ENCODE measurements at regions not wholly inside any gene's neighbourhood (a gene's known extent, or its start where the extent isn't known, plus 50 kb on each side); places are given as distances from the start of the nearest gene placed in this dataset.

DNA sequence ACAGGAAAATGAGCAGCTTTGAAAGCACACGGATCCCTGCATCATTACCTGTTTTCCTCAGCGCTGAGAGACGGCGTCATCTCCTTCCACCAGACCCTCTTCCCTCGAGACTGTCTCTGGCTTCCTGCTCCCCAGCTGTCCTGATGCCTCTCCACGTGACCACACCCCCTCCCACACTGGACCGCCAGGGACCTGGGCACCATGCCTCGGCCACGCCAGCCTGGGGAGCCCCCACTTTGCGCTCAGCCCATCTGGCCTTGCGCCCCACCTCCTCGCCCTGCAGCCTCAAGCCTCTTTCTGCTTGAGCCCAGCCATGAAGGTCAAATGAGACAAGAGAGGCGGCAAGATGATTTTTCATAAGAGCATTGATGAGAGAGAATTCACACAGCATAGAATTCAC lies 66.0 kb upstream of the ACKR3 start:
- peaks cover 0 to 4% of the 10 kb centered on the region in 2 donors for H3K4me1 ChIP-seq (ENCODE audit: control insufficient read depth in 2 of 2, insufficient read depth in 2 of 2, low read length in 2 of 2)
- H3K36me3 ChIP-seq (ENCODE audit: control insufficient read depth in 2 of 2, insufficient read depth in 2 of 2, low read length in 1 of 2), result no peaks in the 10 kb centered on the region
- no peak for DNase-seq (ENCODE audit: low read depth in 6 of 9, low spot score in 9 of 9)
- no peaks in the 10 kb centered on the region for H3K9me3 ChIP-seq (ENCODE audit: control insufficient read depth in 2 of 2, insufficient read depth in 1 of 2, low read length in 1 of 2)
- peaks cover 12 to 24% of the 10 kb centered on the region in 2 donors for H3K27me3 ChIP-seq (ENCODE audit: control insufficient read depth in 2 of 2, insufficient read depth in 1 of 2, low read length in 1 of 2)
- H3K4me3 ChIP-seq (ENCODE audit: low read length in 2 of 2), result no peak overlapping the region
- 87% methylated on average over 13 of the region's 13 CpGs for WGBS
- H3K27ac ChIP-seq (ENCODE audit: low read depth in 1 of 2, low read length in 1 of 2), result no peak overlapping the region

DNA sequence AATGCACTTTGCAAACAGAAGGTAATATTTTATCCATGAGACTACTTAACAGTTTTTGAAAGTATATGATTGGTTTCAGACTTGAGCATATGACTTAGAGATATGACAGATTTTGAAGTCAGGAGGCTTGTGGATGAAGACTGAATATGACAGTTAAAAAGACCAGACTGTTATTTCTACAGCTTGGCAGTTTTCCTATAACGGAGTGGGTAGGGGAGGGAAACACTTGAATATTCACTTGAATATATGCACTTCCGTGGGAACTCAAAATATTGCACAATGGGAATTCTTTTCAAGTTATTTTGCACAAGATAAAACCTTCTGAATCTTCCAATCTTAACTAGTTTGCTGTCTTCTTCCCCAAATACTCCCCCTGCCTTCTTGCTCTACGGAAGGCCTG lies 64.6 kb upstream of the ACKR3 start:
- WGBS, result 95% methylated on average over 3 of the region's 3 CpGs
- H3K9me3 ChIP-seq (ENCODE audit: control insufficient read depth in 2 of 2, insufficient read depth in 1 of 2, low read length in 1 of 2), result no peaks in the 10 kb centered on the region
- H3K4me1 ChIP-seq (ENCODE audit: control insufficient read depth in 2 of 2, insufficient read depth in 2 of 2, low read length in 2 of 2), result peaks cover 0 to 4% of the 10 kb centered on the region in 2 donors
- H3K4me3 ChIP-seq (ENCODE audit: low read length in 2 of 2), result no peak overlapping the region
- no peaks in the 10 kb centered on the region for H3K36me3 ChIP-seq (ENCODE audit: control insufficient read depth in 2 of 2, insufficient read depth in 2 of 2, low read length in 1 of 2)
- peaks cover 12 to 24% of the 10 kb centered on the region in 2 donors for H3K27me3 ChIP-seq (ENCODE audit: control insufficient read depth in 2 of 2, insufficient read depth in 1 of 2, low read length in 1 of 2)
- no peak overlapping the region for H3K27ac ChIP-seq (ENCODE audit: low read depth in 1 of 2, low read length in 1 of 2)
- DNase-seq (ENCODE audit: low read depth in 6 of 9, low spot score in 9 of 9), result no peak

- whole genome bisulfite sequencing, result 91% methylated on average over 2 of the region's 2 CpGs
- Histone ChIP-seq H3K4me1 (ENCODE audit: control insufficient read depth in 2 of 2, insufficient read depth in 2 of 2, low read length in 2 of 2) (peaks cover 0 to 4% of the 10 kb centered on the region in 2 donors), H3K27me3 (ENCODE audit: control insufficient read depth in 2 of 2, insufficient read depth in 1 of 2, low read length in 1 of 2) (peaks cover 12 to 24% of the 10 kb centered on the region in 2 donors), H3K4me3 (ENCODE audit: low read length in 2 of 2) (no peak overlapping the region), H3K36me3 (ENCODE audit: control insufficient read depth in 2 of 2, insufficient read depth in 2 of 2, low read length in 1 of 2) (no peaks in the 10 kb centered on the region), H3K9me3 (ENCODE audit: control insufficient read depth in 2 of 2, insufficient read depth in 1 of 2, low read length in 1 of 2) (no peaks in the 10 kb centered on the region), H3K27ac (ENCODE audit: low read depth in 1 of 2, low read length in 1 of 2) (no peak overlapping the region)
- DNase-seq (ENCODE audit: low read depth in 6 of 9, low spot score in 9 of 9), result no peak
Observed at GRCh38 chr2:236505648-236506047, 64.0 kb upstream of the ACKR3 start.

- DNase-seq (ENCODE audit: low read depth in 6 of 9, low spot score in 9 of 9), result peak in 7 of 9 donors; percentile 45 to 80 (median 60)
- no peaks in the 10 kb centered on the region for H3K36me3 ChIP-seq (ENCODE audit: control insufficient read depth in 2 of 2, insufficient read depth in 2 of 2, low read length in 1 of 2)
- peak overlapping the region; percentile 40 to 42 for H3K4me3 ChIP-seq (ENCODE audit: low read length in 2 of 2)
- no peaks in the 10 kb centered on the region for H3K9me3 ChIP-seq (ENCODE audit: control insufficient read depth in 2 of 2, insufficient read depth in 1 of 2, low read length in 1 of 2)
- H3K27me3 ChIP-seq (ENCODE audit: control insufficient read depth in 2 of 2, insufficient read depth in 1 of 2, low read length in 1 of 2), result peaks cover 12 to 24% of the 10 kb centered on the region in 2 donors
- WGBS, result 17% methylated on average over 55 of the region's 56 CpGs
- H3K4me1 ChIP-seq (ENCODE audit: control insufficient read depth in 2 of 2, insufficient read depth in 2 of 2, low read length in 2 of 2), result peaks cover 0 to 4% of the 10 kb centered on the region in 2 donors
- H3K27ac ChIP-seq (ENCODE audit: low read depth in 1 of 2, low read length in 1 of 2), result no peak overlapping the region
Observed at GRCh38 chr2:236507393-236508085, 62.1 kb upstream of the ACKR3 start.

GRCh38 chr2:236508466-236508865 lies 61.2 kb upstream of the ACKR3 start:
- no peak for DNase-seq (ENCODE audit: low read depth in 6 of 9, low spot score in 9 of 9)
- peaks cover 4 to 6% of the 10 kb centered on the region in 2 donors for H3K4me1 ChIP-seq (ENCODE audit: control insufficient read depth in 2 of 2, insufficient read depth in 2 of 2, low read length in 2 of 2)
- H3K4me3 ChIP-seq (ENCODE audit: low read length in 2 of 2), result no peak overlapping the region
- no peak overlapping the region for H3K27ac ChIP-seq (ENCODE audit: low read depth in 1 of 2, low read length in 1 of 2)
- peaks cover 12 to 23% of the 10 kb centered on the region in 2 donors for H3K27me3 ChIP-seq (ENCODE audit: control insufficient read depth in 2 of 2, insufficient read depth in 1 of 2, low read length in 1 of 2)
- H3K9me3 ChIP-seq (ENCODE audit: control insufficient read depth in 2 of 2, insufficient read depth in 1 of 2, low read length in 1 of 2), result no peaks in the 10 kb centered on the region
- WGBS, result 94% methylated on average over 5 of the region's 5 CpGs
- no peaks in the 10 kb centered on the region for H3K36me3 ChIP-seq (ENCODE audit: control insufficient read depth in 2 of 2, insufficient read depth in 2 of 2, low read length in 1 of 2)

DNA sequence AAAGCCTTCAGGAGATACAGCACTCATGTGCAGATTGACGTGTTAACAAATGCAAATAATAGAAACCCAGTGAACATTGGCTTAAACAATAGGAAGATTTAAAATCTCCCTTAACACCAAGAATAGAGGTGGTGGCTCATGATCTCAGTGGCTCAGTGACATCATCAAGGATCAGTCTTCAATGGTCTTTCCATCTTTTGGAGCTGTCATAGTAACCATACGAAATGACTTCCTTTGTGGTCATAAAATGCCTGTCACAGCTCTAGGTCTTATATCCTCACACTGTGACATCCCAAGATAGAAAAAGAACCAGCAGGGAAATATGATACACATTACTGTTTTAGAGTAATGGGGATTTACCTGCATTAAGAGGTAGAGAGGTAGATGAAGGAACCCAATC lies 59.6 kb upstream of the ACKR3 start:
- Histone ChIP-seq H3K4me3 (ENCODE audit: low read length in 2 of 2) (no peak overlapping the region), H3K9me3 (ENCODE audit: control insufficient read depth in 2 of 2, insufficient read depth in 1 of 2, low read length in 1 of 2) (no peaks in the 10 kb centered on the region), H3K27me3 (ENCODE audit: control insufficient read depth in 2 of 2, insufficient read depth in 1 of 2, low read length in 1 of 2) (peaks cover 12 to 21% of the 10 kb centered on the region in 2 donors), H3K27ac (ENCODE audit: low read depth in 1 of 2, low read length in 1 of 2) (no peak overlapping the region), H3K36me3 (ENCODE audit: control insufficient read depth in 2 of 2, insufficient read depth in 2 of 2, low read length in 1 of 2) (no peaks in the 10 kb centered on the region), H3K4me1 (ENCODE audit: control insufficient read depth in 2 of 2, insufficient read depth in 2 of 2, low read length in 2 of 2) (peaks cover 4 to 6% of the 10 kb centered on the region in 2 donors)
- 53% methylated on average over 2 of the region's 2 CpGs for WGBS
- DNase-seq (ENCODE audit: low read depth in 6 of 9, low spot score in 9 of 9), result no peak

DNA sequence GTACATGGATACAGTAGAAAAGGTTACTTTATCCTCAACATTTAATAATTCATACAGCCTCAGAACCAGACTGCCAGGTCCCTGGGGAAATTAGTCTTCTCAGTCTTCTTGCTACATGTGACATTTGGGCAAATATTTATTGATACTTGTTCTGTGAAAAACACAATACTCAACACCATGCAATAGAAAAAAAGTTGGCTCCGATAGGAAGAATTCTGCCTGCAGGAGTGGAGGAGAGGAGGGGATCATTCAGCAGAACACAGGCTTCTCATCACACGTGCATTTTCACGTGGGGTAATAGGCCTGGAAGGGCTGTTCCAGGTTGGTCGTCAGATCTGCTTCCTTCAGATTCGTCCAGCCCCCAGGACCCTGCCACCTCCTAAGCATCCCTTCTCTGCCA lies 58.4 kb upstream of the ACKR3 start:
- Histone ChIP-seq H3K4me3 (ENCODE audit: low read length in 2 of 2) (no peak overlapping the region), H3K27ac (ENCODE audit: low read depth in 1 of 2, low read length in 1 of 2) (no peak overlapping the region), H3K9me3 (ENCODE audit: control insufficient read depth in 2 of 2, insufficient read depth in 1 of 2, low read length in 1 of 2) (no peaks in the 10 kb centered on the region), H3K27me3 (ENCODE audit: control insufficient read depth in 2 of 2, insufficient read depth in 1 of 2, low read length in 1 of 2) (peaks cover 12 to 18% of the 10 kb centered on the region in 2 donors), H3K36me3 (ENCODE audit: control insufficient read depth in 2 of 2, insufficient read depth in 2 of 2, low read length in 1 of 2) (no peaks in the 10 kb centered on the region), H3K4me1 (ENCODE audit: control insufficient read depth in 2 of 2, insufficient read depth in 2 of 2, low read length in 2 of 2) (peaks cover 4 to 6% of the 10 kb centered on the region in 2 donors)
- DNase-seq (ENCODE audit: low read depth in 6 of 9, low spot score in 9 of 9), result no peak
- 95% methylated on average over 5 of the region's 5 CpGs for WGBS

GRCh38 chr2:236512267-236512666 lies 57.4 kb upstream of the ACKR3 start:
- H3K27ac ChIP-seq (ENCODE audit: low read depth in 1 of 2, low read length in 1 of 2), result no peak overlapping the region
- 98% methylated on average over 5 of the region's 5 CpGs for WGBS

GRCh38 chr2:236512902-236513435 lies 56.7 kb upstream of the ACKR3 start:
- DNase-seq (ENCODE audit: low read depth in 6 of 9, low spot score in 9 of 9), result peak in 7 of 9 donors; percentile 61 to 86 (median 62)
- peaks cover 2 to 5% of the 10 kb centered on the region in 2 donors for H3K27me3 ChIP-seq (ENCODE audit: control insufficient read depth in 2 of 2, insufficient read depth in 1 of 2, low read length in 1 of 2)
- H3K4me3 ChIP-seq (ENCODE audit: low read length in 2 of 2), result no peak overlapping the region
- no peaks in the 10 kb centered on the region for H3K9me3 ChIP-seq (ENCODE audit: control insufficient read depth in 2 of 2, insufficient read depth in 1 of 2, low read length in 1 of 2)
- 19% methylated on average over 7 of the region's 7 CpGs for WGBS
- H3K27ac ChIP-seq (ENCODE audit: low read depth in 1 of 2, low read length in 1 of 2), result no peak overlapping the region
- H3K36me3 ChIP-seq (ENCODE audit: control insufficient read depth in 2 of 2, insufficient read depth in 2 of 2, low read length in 1 of 2), result no peaks in the 10 kb centered on the region
- H3K4me1 ChIP-seq (ENCODE audit: control insufficient read depth in 2 of 2, insufficient read depth in 2 of 2, low read length in 2 of 2), result peaks cover 0 to 6% of the 10 kb centered on the region in 2 donors

More at GRCh38 chr2:236512267-236512666, 57.4 kb upstream of the ACKR3 start:
- H3K9me3 ChIP-seq (ENCODE audit: control insufficient read depth in 2 of 2, insufficient read depth in 1 of 2, low read length in 1 of 2), result no peaks in the 10 kb centered on the region
- H3K27me3 ChIP-seq (ENCODE audit: control insufficient read depth in 2 of 2, insufficient read depth in 1 of 2, low read length in 1 of 2), result peaks cover 8 to 10% of the 10 kb centered on the region in 2 donors
- no peaks in the 10 kb centered on the region for H3K36me3 ChIP-seq (ENCODE audit: control insufficient read depth in 2 of 2, insufficient read depth in 2 of 2, low read length in 1 of 2)
- no peak for DNase-seq (ENCODE audit: low read depth in 6 of 9, low spot score in 9 of 9)
- H3K4me3 ChIP-seq (ENCODE audit: low read length in 2 of 2), result no peak overlapping the region
- H3K4me1 ChIP-seq (ENCODE audit: control insufficient read depth in 2 of 2, insufficient read depth in 2 of 2, low read length in 2 of 2), result peaks cover 4 to 6% of the 10 kb centered on the region in 2 donors
